ENCODE measurements at regions not wholly inside any gene's neighbourhood (a gene's known extent, or its start where the extent isn't known, plus 50 kb on each side); places are given as distances from the start of the nearest gene placed in this dataset.

- no peak for TF ChIP-seq POLR2A (IDR thresholded peaks at IDR 0.05)
- TF ChIP-seq CTCF (IDR thresholded peaks at IDR 0.05) = no peak
These were observed 79.4 kb upstream of the COL11A1 start for GRCh38 chr1:103187673-103188072.
